Suprapubic skin (tissue), 4 donors: ENCODE measurements at regions not wholly inside any gene's neighbourhood (a gene's known extent, or its start where the extent isn't known, plus 50 kb on each side); places are given as distances from the start of the nearest gene placed in this dataset.

Source experiments
- CTCF ChIP-seq, 2 donors: fragments of 200-600 bp in 1 of 2; fragments of 450-650 bp in 1 of 2; sonication (generic) in 1 of 2; IDR thresholded peaks; one replicate each; pipeline ENCODE4 v1.5.1; 2016 to 2019; ENCODE audit warnings: antibody characterized with exemption in 2 of 2, mild to moderate bottlenecking in 1 of 2, moderate library complexity in 1 of 2
- POLR2A ChIP-seq, 2 donors: fragments of 450-650 bp; IDR thresholded peaks; one replicate each; pipeline ENCODE4 v1.6.1; 2017; ENCODE audit warnings: antibody characterized with exemption in 2 of 2, mild to moderate bottlenecking in 2 of 2, moderate library complexity in 2 of 2
- POLR2AphosphoS5 ChIP-seq, 3 donors: sonication (generic); formaldehyde crosslinking; IDR thresholded peaks; one replicate each; pipeline ENCODE4 v1.6.1; 2017; ENCODE audit warnings: antibody characterized with exemption in 3 of 3

- no peak for TF ChIP-seq POLR2AphosphoS5 (IDR thresholded peaks at IDR 0.05)
- no peak for TF ChIP-seq CTCF (IDR thresholded peaks at IDR 0.05)
- TF ChIP-seq POLR2A (IDR thresholded peaks at IDR 0.05): no peak
These were observed 336.0 kb upstream of the EEF2KMT start for GRCh38 chr16:5433587-5433986.
